H9 (cell line): ENCODE measurements at regions not wholly inside any gene's neighbourhood (a gene's known extent, or its start where the extent isn't known, plus 50 kb on each side); places are given as distances from the start of the nearest gene placed in this dataset.

ENCODE experiments used
- DNase-seq: peaks from one replicate; pipeline ENCODE4 v3.0.0-alpha.2; 2017
- H2AFZ ChIP-seq: one replicate; pipeline ENCODE4 v1.6.1; 2013; ENCODE audit warnings: mild to moderate bottlenecking, low read length, control low read depth, moderate library complexity
- H2AK5ac ChIP-seq: 2 replicates; pipeline ENCODE4 v1.6.1; 2013; ENCODE audit warnings: low read length, control low read depth, mixed read lengths; ENCODE audit not compliant: insufficient read length
- H2BK120ac ChIP-seq: one replicate; pipeline ENCODE4 v1.6.1; 2013; ENCODE audit warnings: low read depth, mild to moderate bottlenecking, low read length, control low read depth, inconsistent platforms; ENCODE audit not compliant: poor library complexity, severe bottlenecking
- H2BK12ac ChIP-seq: 2 replicates; pipeline ENCODE4 v1.6.1; 2013; ENCODE audit warnings: low read length, control low read depth, mixed read lengths, low read depth; ENCODE audit not compliant: insufficient read length
- H2BK15ac ChIP-seq: 2 replicates; pipeline ENCODE4 v1.6.1; 2013; ENCODE audit warnings: low read depth, low read length, control low read depth
- H2BK20ac ChIP-seq: one replicate; pipeline ENCODE4 v1.6.1; 2013; ENCODE audit warnings: low read depth, mild to moderate bottlenecking, low read length, control low read depth, inconsistent platforms; ENCODE audit not compliant: poor library complexity, severe bottlenecking
- H2BK5ac ChIP-seq: 2 replicates; pipeline ENCODE4 v1.6.1; 2013; ENCODE audit warnings: low read length, control low read depth, mixed read lengths; ENCODE audit not compliant: insufficient read length
- H3K14ac ChIP-seq: 2 replicates; pipeline ENCODE4 v1.6.1; 2013; ENCODE audit warnings: low read length, control low read depth; ENCODE audit not compliant: insufficient read depth
- H3K18ac ChIP-seq: 2 replicates; pipeline ENCODE4 v1.6.1; 2013; ENCODE audit warnings: low read depth, mild to moderate bottlenecking, mixed read lengths, low read length, control low read depth; ENCODE audit not compliant: insufficient read length
- H3K23ac ChIP-seq: 2 replicates; pipeline ENCODE4 v1.6.1; 2013; ENCODE audit warnings: low read length, control low read depth, mixed read lengths, low read depth; ENCODE audit not compliant: insufficient read length
- H3K23me2 ChIP-seq: 2 replicates; pipeline ENCODE4 v1.6.1; 2013; ENCODE audit warnings: low read depth, mild to moderate bottlenecking, mixed read lengths, low read length, control low read depth; ENCODE audit not compliant: insufficient read length, poor library complexity, severe bottlenecking
- H3K27ac ChIP-seq: 2 replicates; pipeline ENCODE4 v1.5.1; 2013; ENCODE audit warnings: low read length, control low read depth, mixed read lengths, low read depth; ENCODE audit not compliant: insufficient read length
- H3K27me3 ChIP-seq: 2 replicates; pipeline ENCODE4 v1.6.1; 2013; ENCODE audit warnings: low read length, control low read depth, inconsistent platforms; ENCODE audit not compliant: insufficient read depth
- H3K4ac ChIP-seq: 2 replicates; pipeline ENCODE4 v1.6.1; 2013; ENCODE audit warnings: low read depth, mild to moderate bottlenecking, control low read depth, inconsistent platforms, low read length, moderate library complexity
- H3K4me1 ChIP-seq: 2 replicates; pipeline ENCODE4 v1.6.1; 2013; ENCODE audit warnings: low read length, control low read depth, inconsistent platforms; ENCODE audit not compliant: insufficient read depth
- H3K4me2 ChIP-seq: 2 replicates; pipeline ENCODE4 v1.6.1; 2013; ENCODE audit warnings: low read length, control low read depth, mixed read lengths; ENCODE audit not compliant: insufficient read length, insufficient read depth
- H3K56ac ChIP-seq: 2 replicates; pipeline ENCODE4 v1.6.1; 2013; ENCODE audit warnings: low read depth, mild to moderate bottlenecking, mixed read lengths, low read length, control low read depth; ENCODE audit not compliant: insufficient read length
- H3K79me1 ChIP-seq: 2 replicates; pipeline ENCODE4 v1.6.1; 2013; ENCODE audit warnings: low read depth, mild to moderate bottlenecking, moderate library complexity, low read length, control low read depth, inconsistent platforms; ENCODE audit not compliant: insufficient read depth, poor library complexity, severe bottlenecking
- H3K79me2 ChIP-seq: 2 replicates; pipeline ENCODE4 v1.6.1; 2013; ENCODE audit warnings: low read length, control low read depth, inconsistent platforms; ENCODE audit not compliant: insufficient read depth
- H3K9ac ChIP-seq: 2 replicates; pipeline ENCODE4 v1.6.1; 2013; ENCODE audit warnings: low read length, control low read depth, mixed read lengths; ENCODE audit not compliant: insufficient read length; ENCODE audit errors: extremely low read depth
- H3K9me3 ChIP-seq: one replicate; pipeline ENCODE4 v1.6.1; 2013; ENCODE audit warnings: low read depth, low read length, inconsistent platforms; ENCODE audit not compliant: control insufficient read depth
- H3T11ph ChIP-seq: one replicate; pipeline ENCODE4 v1.6.1; 2013; ENCODE audit warnings: mild to moderate bottlenecking, low read length, control low read depth, inconsistent platforms
- H4K20me1 ChIP-seq: one replicate; pipeline ENCODE4 v1.6.1; 2013; ENCODE audit not compliant: control insufficient read depth, insufficient read length, insufficient read depth
- H4K5ac ChIP-seq: 2 replicates; pipeline ENCODE4 v1.6.1; 2013; ENCODE audit warnings: low read depth, mild to moderate bottlenecking, mixed read lengths, low read length, control low read depth; ENCODE audit not compliant: insufficient read length
- H4K8ac ChIP-seq: replicated peaks from 2 replicates; pipeline ENCODE4 v1.6.1; 2013; ENCODE audit warnings: low read length, control low read depth, mixed read lengths, low read depth; ENCODE audit not compliant: insufficient read length
- H4K91ac ChIP-seq: 2 replicates; pipeline ENCODE4 v1.6.1; 2013; ENCODE audit warnings: low read depth, mild to moderate bottlenecking, moderate library complexity, mixed read lengths, low read length, control low read depth; ENCODE audit not compliant: insufficient read length
- H3K27ac Mint-ChIP-seq, 3 experiments: 2 replicates in 2 of 3; 3 replicates in 1 of 3; pipeline ENCODE4 v1.8.0; 2020 to 2021; ENCODE audit warnings: mixed read lengths in 3 of 3, mild to moderate bottlenecking in 1 of 3, moderate library complexity in 1 of 3
- H3K27me3 Mint-ChIP-seq: 2 replicates; pipeline ENCODE4 v1.8.0; 2021; ENCODE audit warnings: low read depth, mild to moderate bottlenecking, moderate library complexity, mixed read lengths
- H3K36me3 Mint-ChIP-seq, 3 experiments: 2 replicates in 2 of 3; 3 replicates in 1 of 3; pipeline ENCODE4 v1.8.0; 2020 to 2021; ENCODE audit warnings: low read depth in 3 of 3, mixed read lengths in 3 of 3; ENCODE audit not compliant: insufficient read depth in 1 of 3
- H3K4me1 Mint-ChIP-seq, 2 experiments: 2 replicates each; pipeline ENCODE4 v1.8.0; 2020; ENCODE audit warnings: mixed read lengths in 2 of 2
- H3K4me3 Mint-ChIP-seq, 2 experiments: 2 replicates in 1 of 2; 3 replicates in 1 of 2; pipeline ENCODE4 v1.8.0; 2020 to 2021; ENCODE audit warnings: mild to moderate bottlenecking in 2 of 2, mixed read lengths in 2 of 2, moderate library complexity in 1 of 2
- H3K9me3 Mint-ChIP-seq, 2 experiments: 2 replicates in 1 of 2; 3 replicates in 1 of 2; pipeline ENCODE4 v1.8.0; 2020; ENCODE audit warnings: mild to moderate bottlenecking in 2 of 2, mixed read lengths in 2 of 2, moderate library complexity in 1 of 2
- CTCF ChIP-seq: fragments of 200-600 bp; sonication (generic); conservative IDR thresholded peaks from 3 replicates; pipeline ENCODE4 v1.8.0; 2021; ENCODE audit warnings: antibody characterized with exemption, mild to moderate bottlenecking
- WGBS: extraction: QIAGEN DNeasy Blood & Tissue Kit; methylation state at CpG from one replicate; pipeline ENCODE4 v1.1.7; 2013; ENCODE audit warnings: missing lambda C conversion rate, low lambda C conversion rate, mixed read lengths; ENCODE audit not compliant: insufficient read length; ENCODE audit errors: extremely low coverage; 5-methylcytosine and 5-hydroxymethylcytosine counted together

GRCh38 chr18:1425679-1426078 lies 521.0 kb downstream of the ADCYAP1 start:
- no peak overlapping the region for H3K4me3 Mint-ChIP-seq
- H3T11ph ChIP-seq = no peak overlapping the region
- H3K9me3 ChIP-seq = no peaks in the 10 kb centered on the region
- H4K20me1 ChIP-seq = no peaks in the 10 kb centered on the region
- no peak overlapping the region for H3K27ac Mint-ChIP-seq
- H3K23me2 ChIP-seq = no peaks in the 10 kb centered on the region
- H2BK12ac ChIP-seq = no peak overlapping the region
- no peak overlapping the region for H3K4me2 ChIP-seq
- no peak overlapping the region for H2BK20ac ChIP-seq
- no peak overlapping the region for H3K56ac ChIP-seq
- no peak overlapping the region for H2AK5ac ChIP-seq
- H4K91ac ChIP-seq = no peak overlapping the region
- H3K14ac ChIP-seq = no peak overlapping the region
- H3K79me2 ChIP-seq = no peaks in the 10 kb centered on the region
- no peaks in the 10 kb centered on the region for H3K9me3 Mint-ChIP-seq
- no peak overlapping the region for H3K18ac ChIP-seq
- H3K4me1 Mint-ChIP-seq = no peaks in the 10 kb centered on the region
- H3K27me3 Mint-ChIP-seq = peaks cover 3% of the 10 kb centered on the region; the same call in 1 of the 2 replicates
- no peak overlapping the region for H4K5ac ChIP-seq
- no peak overlapping the region for H3K27ac ChIP-seq
- no peak overlapping the region for H4K8ac ChIP-seq
- H3K9ac ChIP-seq = no peak overlapping the region
- TF ChIP-seq CTCF = no peak
- H3K27me3 ChIP-seq = no peaks in the 10 kb centered on the region
- no peak overlapping the region for H3K23ac ChIP-seq
- H3K36me3 Mint-ChIP-seq = no peaks in the 10 kb centered on the region
- DNase-seq = no peak
- H2BK120ac ChIP-seq = no peak overlapping the region
- no peak overlapping the region for H2AFZ ChIP-seq
- H3K79me1 ChIP-seq = no peaks in the 10 kb centered on the region
- WGBS = no CpG with 5 or more reads among the region's 1 CpG
- no peak overlapping the region for H2BK15ac ChIP-seq
- no peak overlapping the region for H2BK5ac ChIP-seq
- H3K4ac ChIP-seq = no peak overlapping the region
- H3K4me1 ChIP-seq = no peaks in the 10 kb centered on the region
